GM12878 (cell line): ENCODE measurements at regions not wholly inside any gene's neighbourhood (a gene's known extent, or its start where the extent isn't known, plus 50 kb on each side); places are given as distances from the start of the nearest gene placed in this dataset. TPM values are rescaled to one million over a fixed set of nuclear protein-coding genes. Genes with fewer than 3 reads are reported as not detected.
"Not testable (repeated sequence)": the region's sequence is repeated elsewhere in the genome, so short reads cannot be mapped to it uniquely, and the experiment has no call there.

Experiments used
- ATAC-seq: fragments of 200-7000 bp; cut with Tn5 transposase; 3 replicates; pipeline ENCODE4 v1.9.1; 2020; ENCODE audit warnings: mild to moderate bottlenecking, moderate library complexity
- BruUV-seq: library from RNA; stranded (reverse); fragments of 400-500 nt; replicated peaks from 2 replicates; lab custom pipeline; 2021; lab: Mats Ljungman, UMichigan
- CTCF ChIA-PET: fragments of 300-600 bp; sonication (Branson Sonifier 250); formaldehyde crosslinking; extraction: SDS; loops from one replicate; lab custom pipeline; 2021; ENCODE audit warnings: inconsistent platforms; lab: Yijun Ruan, JAX
- POLR2A ChIA-PET: fragments of 350-600 bp; formaldehyde crosslinking; extraction: SDS; loops from one replicate; lab custom pipeline; 2021; ENCODE audit warnings: inconsistent platforms; lab: Charles Lee
- RAD21 ChIA-PET: fragments of 300-600 bp; sonication (Branson Sonifier 250); formaldehyde crosslinking; loops from one replicate; lab custom pipeline; 2023; ENCODE audit warnings: antibody characterized with exemption; ENCODE audit not compliant: unreplicated experiment; lab: Charles Lee
- SMC1A ChIA-PET: fragments of 300-600 bp; sonication (Branson Sonifier 250); formaldehyde crosslinking; loops from one replicate; lab custom pipeline; 2023; ENCODE audit not compliant: unreplicated experiment, uncharacterized antibody; lab: Charles Lee
- DNase-seq: peaks from one replicate; pipeline ENCODE4 v3.0.0-alpha.2; 2011; ENCODE audit warnings: low read depth, low spot score
- FAIRE-seq: peaks from 3 replicates; lab custom pipeline; 2011; peaks lifted over from hg19 to GRCh38; lab: Jason Lieb, UNC
- H2AFZ ChIP-seq: 2 replicates; pipeline ENCODE4 v1.6.0; 2011; ENCODE audit warnings: low read depth, low read length, control low read depth; ENCODE audit not compliant: control insufficient read depth
- H3K27ac ChIP-seq: 2 replicates; pipeline ENCODE4 v1.5.1; 2011; ENCODE audit warnings: control low read depth; ENCODE audit not compliant: control insufficient read depth, insufficient read depth
- H3K27me3 ChIP-seq, 2 experiments: replicated peaks in 1 of 2; 2 replicates each; pipeline versions ENCODE4 v1.6.0 to v1.6.1; 2011; ENCODE audit warnings: low read length in 1 of 2; ENCODE audit not compliant: control insufficient read depth in 2 of 2, insufficient read depth in 2 of 2
- H3K36me3 ChIP-seq, 2 experiments: 2 replicates each; pipeline ENCODE4 v1.5.1; 2011; ENCODE audit warnings: low read length in 1 of 2; ENCODE audit not compliant: control insufficient read depth in 2 of 2, insufficient read depth in 2 of 2
- H3K4me1 ChIP-seq: 2 replicates; pipeline ENCODE4 v1.6.1; 2011; ENCODE audit warnings: mild to moderate bottlenecking, low read length, moderate library complexity, mixed read lengths; ENCODE audit not compliant: control insufficient read depth, insufficient read depth
- H3K4me2 ChIP-seq: 2 replicates; pipeline ENCODE4 v1.6.0; 2011; ENCODE audit warnings: control low read depth; ENCODE audit not compliant: control insufficient read depth, insufficient read depth
- H3K4me3 ChIP-seq: fragments of 200-600 bp; sonication (generic); 2 replicates; pipeline ENCODE4 v1.5.1; 2016
- H3K79me2 ChIP-seq: 2 replicates; pipeline ENCODE4 v1.6.0; 2011; ENCODE audit warnings: low read length; ENCODE audit not compliant: control insufficient read depth, insufficient read depth
- H3K9ac ChIP-seq: 2 replicates; pipeline ENCODE4 v1.8.0; 2011; ENCODE audit warnings: low read length, control low read depth, mixed read lengths; ENCODE audit not compliant: control insufficient read depth, insufficient read depth
- H3K9me3 ChIP-seq: replicated peaks from 3 replicates; pipeline ENCODE4 v1.5.1; 2011; ENCODE audit warnings: mild to moderate bottlenecking, low read length; ENCODE audit not compliant: control insufficient read depth, insufficient read depth
- H4K20me1 ChIP-seq: 2 replicates; pipeline ENCODE4 v1.6.0; 2011; ENCODE audit not compliant: control insufficient read depth, insufficient read depth
- WGBS: methylation state at CpG from one replicate; pipeline ENCODE4 v1.1.6; 2016; ENCODE audit warnings: low lambda C conversion rate; ENCODE audit not compliant: insufficient replicate concordance, insufficient coverage; ENCODE audit errors: missing lambda C conversion rate; 5-methylcytosine and 5-hydroxymethylcytosine counted together
- in situ Hi-C: fragments of 300-500 bp; cut with MboI; formaldehyde crosslinking; loops from 9 replicates; pipeline ENCODE4 v1.14.3; 2018; ENCODE audit warnings: mixed read lengths
- intact Hi-C: fragments of 100-400 bp; cut with micrococcal nuclease; formaldehyde crosslinking; loops from one replicate; pipeline ENCODE4 v1.14.2; 2022; ENCODE audit not compliant: unreplicated experiment
- microRNA-seq: library from miRNA; unstranded; fragments of <30 nt; microRNA quantifications from one replicate; pipeline ENCODE4, GENCODE V29; 2018
- small RNA-seq: library from RNA; depleted of rRNA; stranded (forward); fragments of <200 nt; gene quantifications from one replicate; pipeline ENCODE3, GENCODE V24; 2014

DNA sequence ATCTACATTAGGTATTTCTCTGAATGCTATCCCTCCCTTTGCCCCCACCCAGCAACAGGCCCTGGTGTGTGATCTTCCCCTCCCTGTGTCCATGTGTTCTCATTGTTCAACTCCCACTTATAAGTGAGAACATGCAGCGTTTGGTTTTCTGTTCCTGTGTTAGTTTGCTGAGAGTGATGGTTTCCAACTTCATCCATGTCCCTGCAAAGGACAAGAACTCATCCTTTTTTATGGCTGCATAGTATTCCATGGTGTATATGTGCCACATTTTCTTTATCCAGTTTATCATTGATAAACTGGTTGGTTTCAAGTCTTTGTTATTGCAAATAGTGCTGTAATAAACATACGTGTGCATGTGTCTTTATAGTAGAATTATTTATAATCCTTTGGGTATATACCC, 55.5 kb upstream of the RASA1 start:
- H3K27me3 ChIP-seq, H2AFZ ChIP-seq, intact Hi-C loops, H3K79me2 ChIP-seq, H3K4me2 ChIP-seq, H3K9me3 ChIP-seq, RAD21 ChIA-PET, ATAC-seq, BruUV-seq, DNase-seq, H4K20me1 ChIP-seq, H3K36me3 ChIP-seq, FAIRE-seq, POLR2A ChIA-PET, H3K4me1 ChIP-seq, H3K27ac ChIP-seq, in situ Hi-C loops, H3K4me3 ChIP-seq, H3K9ac ChIP-seq: not testable (repeated sequence)
- WGBS, result 86% methylated on average over 2 of the region's 2 CpGs
- SMC1A ChIA-PET, result interaction anchor here (1.0 to 1.5 kb wide), 2 partner anchors 17 to 54 kb away, joined by 3 to 8 read pairs; no protein-coding TSS in a partner anchor
- CTCF ChIA-PET, result interaction anchor here (0.6 kb wide), 1 partner anchor 19 kb away, joined by 3 read pairs; no protein-coding TSS in a partner anchor

DNA sequence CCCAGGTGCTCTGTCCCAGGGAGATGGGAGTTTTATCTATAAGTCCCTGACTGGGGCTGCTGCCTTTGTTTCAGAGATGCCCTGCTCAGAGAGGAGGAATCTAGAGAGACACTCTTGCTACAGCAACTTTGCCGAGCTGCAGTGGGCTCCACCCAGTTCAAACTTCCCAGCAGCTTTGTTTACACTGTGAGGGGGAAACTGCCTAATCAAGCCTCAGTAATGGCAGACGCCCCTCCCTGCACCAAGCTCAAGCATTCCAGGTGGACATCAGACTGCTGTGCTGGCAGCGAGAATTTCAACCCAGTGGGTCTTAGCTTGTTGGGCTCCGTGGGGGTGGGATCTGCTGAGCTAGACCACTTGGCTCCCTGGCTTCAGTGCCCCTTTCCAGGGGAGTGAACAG, 50.2 kb upstream of the RASA1 start:
- in situ Hi-C loops, result not testable (repeated sequence)

More for the DNA sequence above, 50.2 kb upstream of the RASA1 start:
- 46% methylated on average over 4 of the region's 4 CpGs for WGBS
- H2AFZ ChIP-seq, FAIRE-seq, BruUV-seq, ATAC-seq, DNase-seq, RAD21 ChIA-PET, H3K9me3 ChIP-seq, H3K4me2 ChIP-seq, H3K4me3 ChIP-seq, H3K36me3 ChIP-seq, intact Hi-C loops, H3K79me2 ChIP-seq, H3K27ac ChIP-seq, H3K9ac ChIP-seq, H3K4me1 ChIP-seq, H4K20me1 ChIP-seq, SMC1A ChIA-PET, H3K27me3 ChIP-seq: not testable (repeated sequence)
- ChIA-PET CTCF (interaction anchor here (1.3 kb wide), 1 partner anchor 8 kb away, joined by 3 read pairs; no protein-coding TSS in a partner anchor), POLR2A (interaction anchor here (0.6 kb wide), 1 partner anchor 171 kb away, joined by 3 read pairs; no protein-coding TSS in a partner anchor)

Small RNAs in the stretch of these regions (microRNA-seq; reads per million reads assigned to microRNA genes)
- gene MIR4280, result not detected

Small RNAs in the stretch of these regions (small RNA-seq; reads per million reads assigned to genes)
- gene MIR4280 (not detected), gene RN7SKP34 (not detected)
